H1 (cell line): ENCODE measurements at regions not wholly inside any gene's neighbourhood (a gene's known extent, or its start where the extent isn't known, plus 50 kb on each side); places are given as distances from the start of the nearest gene placed in this dataset.

ENCODE experiments used
- CTCF ChIA-PET: fragments of 300-600 bp; sonication (Branson Sonifier 250); formaldehyde crosslinking; loops from one replicate; lab custom pipeline; 2021; ENCODE audit not compliant: partially characterized antibody; lab: Charles Lee
- POLR2A ChIA-PET: fragments of 300-600 bp; sonication (Branson Sonifier 250); formaldehyde crosslinking; loops from one replicate; lab custom pipeline; 2021; ENCODE audit warnings: inconsistent platforms; ENCODE audit not compliant: partially characterized antibody; lab: Charles Lee
- DNase-seq, 2 experiments: peaks; one replicate each; pipeline versions ENCODE4 v3.0.0 to v3.0.0-alpha.2; 2010 to 2022; ENCODE audit warnings: low spot score in 2 of 2, low read depth in 1 of 2, mixed read lengths in 1 of 2
- FAIRE-seq: peaks from 2 replicates; lab custom pipeline; 2011; peaks lifted over from hg19 to GRCh38; lab: Jason Lieb, UNC
- H2AFZ ChIP-seq: 2 replicates; pipeline ENCODE4 v1.8.1; 2012; ENCODE audit warnings: low read length, inconsistent platforms
- H2AK5ac ChIP-seq: 2 replicates; pipeline ENCODE4 v1.6.1; 2013; ENCODE audit warnings: low read depth, low read length
- H2BK120ac ChIP-seq: replicated peaks from 2 replicates; pipeline ENCODE3; 2013; ENCODE audit warnings: low read depth, low read length, inconsistent platforms
- H2BK12ac ChIP-seq: 2 replicates; pipeline ENCODE4 v1.6.1; 2013; ENCODE audit warnings: low read depth, low read length
- H2BK15ac ChIP-seq: 2 replicates; pipeline ENCODE4 v1.6.1; 2013; ENCODE audit warnings: low read length
- H2BK20ac ChIP-seq: 2 replicates; pipeline ENCODE4 v1.6.1; 2013; ENCODE audit warnings: low read length
- H2BK5ac ChIP-seq: 2 replicates; pipeline ENCODE4 v1.6.1; 2013; ENCODE audit warnings: low read depth, low read length
- H3K14ac ChIP-seq: 2 replicates; pipeline ENCODE4 v1.6.1; 2013; ENCODE audit warnings: inconsistent platforms; ENCODE audit not compliant: insufficient read length
- H3K18ac ChIP-seq: 2 replicates; pipeline ENCODE4 v1.6.1; 2013; ENCODE audit warnings: low read length; ENCODE audit errors: extremely low read depth
- H3K23ac ChIP-seq: 2 replicates; pipeline ENCODE4 v1.6.1; 2013; ENCODE audit warnings: inconsistent platforms; ENCODE audit not compliant: insufficient read length
- H3K23me2 ChIP-seq: 2 replicates; pipeline ENCODE4 v1.6.1; 2013; ENCODE audit warnings: low read depth, low read length
- H3K27ac ChIP-seq: 2 replicates; pipeline ENCODE4 v1.6.1; 2011; ENCODE audit warnings: low read depth, low read length, inconsistent platforms
- H3K27me3 ChIP-seq, 4 experiments: replicated peaks in 1 of 4; 1 replicate in 1 of 4; 2 replicates in 3 of 4; pipeline versions ENCODE4 v1.6.1 to v1.8.1; 2011 to 2013; ENCODE audit warnings: low read length in 3 of 4, mild to moderate bottlenecking in 3 of 4, inconsistent platforms in 2 of 4, mixed read lengths in 2 of 4, moderate library complexity in 1 of 4; ENCODE audit not compliant: control insufficient read depth in 3 of 4, insufficient read depth in 3 of 4; ENCODE audit errors: extremely low read depth in 1 of 4
- H3K36me3 ChIP-seq, 4 experiments: 2 replicates each; pipeline versions ENCODE4 v1.6.1 to v1.8.1; 2011 to 2013; ENCODE audit warnings: mild to moderate bottlenecking in 4 of 4, low read length in 3 of 4, moderate library complexity in 2 of 4, control low read depth in 1 of 4, inconsistent platforms in 1 of 4; ENCODE audit not compliant: insufficient read depth in 4 of 4, control insufficient read depth in 2 of 4
- H3K4ac ChIP-seq: replicated peaks from 2 replicates; pipeline ENCODE3; 2013; ENCODE audit warnings: low read length, low read depth, mixed read lengths, inconsistent platforms; ENCODE audit not compliant: insufficient read length
- H3K4me1 ChIP-seq, 4 experiments: replicated peaks in 1 of 4; 1 replicate in 1 of 4; 2 replicates in 3 of 4; pipeline versions ENCODE4 v1.6.1 to v1.8.1; 2011 to 2013; ENCODE audit warnings: low read length in 3 of 4, inconsistent platforms in 2 of 4, mixed read lengths in 1 of 4; ENCODE audit not compliant: insufficient read depth in 4 of 4, control insufficient read depth in 3 of 4
- H3K4me2 ChIP-seq, 2 experiments: 2 replicates each; pipeline versions ENCODE4 v1.6.1 to v1.8.1; 2011 to 2013; ENCODE audit warnings: low read depth in 2 of 2, low read length in 2 of 2, control low read depth in 1 of 2, inconsistent platforms in 1 of 2, mild to moderate bottlenecking in 1 of 2; ENCODE audit not compliant: insufficient read depth in 1 of 2
- H3K4me3 ChIP-seq, 4 experiments: fragments of 200-600, 300-600 bp in 1 of 4; sonication (generic), shearing (Covaris generic), sonication (Bioruptor Twin) in 1 of 4; 2 replicates each; pipeline versions ENCODE4 v1.5.1 to v1.8.1; 2011 to 2016; ENCODE audit warnings: low read length in 4 of 4, low read depth in 3 of 4, control low read depth in 2 of 4, inconsistent platforms in 2 of 4, mild to moderate bottlenecking in 2 of 4, mixed read lengths in 1 of 4, moderate library complexity in 1 of 4; ENCODE audit not compliant: insufficient read depth in 2 of 4; ENCODE audit errors: extremely low read depth in 1 of 4
- H3K56ac ChIP-seq: replicated peaks from 2 replicates; pipeline ENCODE3; 2013; ENCODE audit warnings: low read depth, mild to moderate bottlenecking, mixed read lengths, low read length, inconsistent platforms; ENCODE audit not compliant: insufficient read length
- H3K79me1 ChIP-seq: 2 replicates; pipeline ENCODE4 v1.6.1; 2013; ENCODE audit warnings: low read depth, low read length, control low read depth
- H3K79me2 ChIP-seq, 2 experiments: 2 replicates each; pipeline versions ENCODE4 v1.6.1 to v1.8.1; 2012 to 2013; ENCODE audit warnings: low read length in 2 of 2, mild to moderate bottlenecking in 2 of 2, inconsistent platforms in 1 of 2; ENCODE audit not compliant: insufficient read depth in 2 of 2, control insufficient read depth in 1 of 2
- H3K9ac ChIP-seq, 4 experiments: replicated peaks in 1 of 4; 1 replicate in 1 of 4; 2 replicates in 3 of 4; pipeline versions ENCODE4 v1.6.1 to v1.8.1; 2011 to 2013; ENCODE audit warnings: low read depth in 3 of 4, low read length in 3 of 4, control low read depth in 2 of 4, mild to moderate bottlenecking in 2 of 4, moderate library complexity in 2 of 4, inconsistent platforms in 1 of 4; ENCODE audit errors: extremely low read depth in 1 of 4
- H3K9me3 ChIP-seq, 2 experiments: 2 replicates each; pipeline versions ENCODE4 v1.6.1 to v1.8.1; 2012 to 2013; ENCODE audit warnings: mild to moderate bottlenecking in 2 of 2, moderate library complexity in 2 of 2, control low read depth in 1 of 2, inconsistent platforms in 1 of 2, low read depth in 1 of 2, low read length in 1 of 2, mixed read lengths in 1 of 2; ENCODE audit not compliant: insufficient read depth in 2 of 2
- H4K20me1 ChIP-seq, 2 experiments: replicated peaks in 1 of 2; 2 replicates each; pipeline versions ENCODE3 to v1.8.1; 2011 to 2013; ENCODE audit warnings: inconsistent platforms in 2 of 2, low read length in 2 of 2, mild to moderate bottlenecking in 1 of 2; ENCODE audit not compliant: insufficient read depth in 2 of 2, control insufficient read depth in 1 of 2
- H4K5ac ChIP-seq: 2 replicates; pipeline ENCODE4 v1.6.1; 2013; ENCODE audit warnings: low read length, low read depth, mixed read lengths, inconsistent platforms; ENCODE audit not compliant: insufficient read length
- H4K8ac ChIP-seq: 2 replicates; pipeline ENCODE4 v1.8.0; 2013; ENCODE audit warnings: mild to moderate bottlenecking, moderate library complexity, low read length, inconsistent platforms; ENCODE audit not compliant: insufficient read depth; ENCODE audit errors: extremely low read depth
- H4K91ac ChIP-seq: replicated peaks from 2 replicates; pipeline ENCODE3; 2013; ENCODE audit warnings: low read length, mixed read lengths, inconsistent platforms; ENCODE audit not compliant: insufficient read length
- CHD1 ChIP-seq: IDR thresholded peaks from 2 replicates; pipeline ENCODE4 v1.6.1; 2012; ENCODE audit warnings: low read depth, low read length, improper control_type of control experiment
- FOSL1 ChIP-seq: IDR thresholded peaks from 2 replicates; pipeline ENCODE4 v1.6.1; 2011; ENCODE audit warnings: mild to moderate bottlenecking, low read depth, low read length, moderate library complexity; ENCODE audit not compliant: insufficient read depth
- SIN3A ChIP-seq, 2 experiments: IDR thresholded peaks in 1 of 2; conservative IDR thresholded peaks in 1 of 2; 2 replicates each; pipeline ENCODE4 v1.6.1; 2011 to 2012; ENCODE audit warnings: low read length in 2 of 2, improper control_type of control experiment in 1 of 2, low read depth in 1 of 2, mild to moderate bottlenecking in 1 of 2
- TEAD4 ChIP-seq: IDR thresholded peaks from 2 replicates; pipeline ENCODE4 v1.6.1; 2012; ENCODE audit warnings: low read depth, low read length, inconsistent platforms, mixed read lengths

- H2BK12ac ChIP-seq, result no peak overlapping the region
- H3K56ac ChIP-seq, result no peak overlapping the region
- peaks cover 0 to 10% (median 9%) of the 10 kb centered on the region in 4 experiments; a peak in 6 of 7 replicates for H3K4me1 ChIP-seq
- no peak overlapping the region for H2BK120ac ChIP-seq
- H3K4me3 ChIP-seq, result no peak overlapping the region
- no peak overlapping the region for H2BK5ac ChIP-seq
- H3K9ac ChIP-seq, result no peak overlapping the region
- H3K79me2 ChIP-seq, result no peaks in the 10 kb centered on the region
- DNase-seq (no peak), FAIRE-seq (no peak)
- H3K4ac ChIP-seq, result no peak overlapping the region
- no peak overlapping the region for H2BK15ac ChIP-seq
- no peak overlapping the region for H3K27ac ChIP-seq
- no peak overlapping the region for H3K4me2 ChIP-seq
- no peaks in the 10 kb centered on the region for H4K20me1 ChIP-seq
- no peak overlapping the region for H3K23ac ChIP-seq
- no peak overlapping the region for H2BK20ac ChIP-seq
- no peak overlapping the region for H2AK5ac ChIP-seq
- no peak overlapping the region for H3K14ac ChIP-seq
- no peaks in the 10 kb centered on the region for H3K36me3 ChIP-seq
- no peak overlapping the region for H4K5ac ChIP-seq
- POLR2A ChIA-PET, result no interaction called here
- CTCF ChIA-PET, result no interaction called here
- no peaks in the 10 kb centered on the region for H3K79me1 ChIP-seq
- no peak overlapping the region for H2AFZ ChIP-seq
- no peaks in the 10 kb centered on the region for H3K9me3 ChIP-seq
- H3K18ac ChIP-seq, result no peak overlapping the region
- no peaks in the 10 kb centered on the region for H3K27me3 ChIP-seq
- no peaks in the 10 kb centered on the region for H3K23me2 ChIP-seq
- no peak overlapping the region for H4K8ac ChIP-seq
- H4K91ac ChIP-seq, result no peak overlapping the region
- no peak for TF ChIP-seq TEAD4
- no peak for TF ChIP-seq CHD1
- TF ChIP-seq FOSL1, result no peak
- TF ChIP-seq SIN3A (conservative IDR thresholded peaks at IDR 0.05 in 1 of 2, IDR thresholded peaks at IDR 0.05 in 1 of 2; ENCODE audit: low read depth in 1 of 2, low read length in 2 of 2), result no peak
Observed at GRCh38 chrX:39199429-39199828, 398.2 kb downstream of the MID1IP1 start.
